HG03039 (cell line): ENCODE measurements at regions not wholly inside any gene's neighbourhood (a gene's known extent, or its start where the extent isn't known, plus 50 kb on each side); places are given as distances from the start of the nearest gene placed in this dataset.
A peak's percentile ranks its signal among the peaks of the same experiment; 100 is the strongest.
"Not testable (repeated sequence)": the region's sequence is repeated elsewhere in the genome, so short reads cannot be mapped to it uniquely, and the experiment has no call there.

Source experiments
- ATAC-seq: cut with Tn5 transposase; IDR thresholded peaks from one replicate; pipeline ENCODE4 v1.9.1; 2021; ENCODE audit warnings: mild to moderate bottlenecking, moderate library complexity; ENCODE audit not compliant: unreplicated experiment

DNA sequence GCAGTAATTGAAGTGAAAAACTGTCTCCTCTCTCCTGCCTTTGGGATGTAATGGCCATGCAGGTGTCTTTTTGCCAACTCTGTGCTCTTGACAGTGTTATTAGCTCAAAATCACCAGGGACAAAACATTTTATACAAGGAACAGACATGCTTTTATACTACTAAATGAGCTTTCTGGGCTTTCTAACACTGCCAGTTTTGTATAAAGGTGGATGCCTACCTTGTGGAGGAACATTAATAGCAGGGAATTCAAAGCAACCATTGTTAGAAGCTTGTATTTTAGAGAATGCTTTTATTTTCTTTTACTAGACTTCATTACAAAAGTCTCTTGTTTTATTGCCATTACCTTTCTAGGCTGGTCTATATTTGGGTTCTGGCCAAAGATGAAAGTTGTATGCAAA, 54.7 kb upstream of the ARSJ start:
- no peak for ATAC-seq

DNA sequence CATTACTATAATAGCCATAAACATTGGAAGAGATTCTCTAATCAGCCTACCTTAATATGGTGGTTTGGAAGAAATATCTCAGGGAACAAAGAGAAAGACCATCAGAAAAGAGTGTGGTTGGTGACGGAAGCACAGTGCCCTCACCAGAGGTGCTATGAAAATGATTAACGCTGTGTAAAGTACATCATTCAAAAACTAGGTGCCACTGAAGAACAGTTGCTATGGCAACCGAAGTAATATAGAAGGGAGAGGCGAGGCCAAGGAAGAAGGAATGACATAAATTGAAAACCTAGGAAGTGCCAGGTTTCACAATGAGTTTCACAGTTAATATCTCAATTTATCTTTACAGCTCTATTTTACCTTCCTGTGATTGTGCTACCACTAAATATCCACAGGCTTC, 57.0 kb upstream of the ARSJ start:
- ATAC-seq, result no peak

DNA sequence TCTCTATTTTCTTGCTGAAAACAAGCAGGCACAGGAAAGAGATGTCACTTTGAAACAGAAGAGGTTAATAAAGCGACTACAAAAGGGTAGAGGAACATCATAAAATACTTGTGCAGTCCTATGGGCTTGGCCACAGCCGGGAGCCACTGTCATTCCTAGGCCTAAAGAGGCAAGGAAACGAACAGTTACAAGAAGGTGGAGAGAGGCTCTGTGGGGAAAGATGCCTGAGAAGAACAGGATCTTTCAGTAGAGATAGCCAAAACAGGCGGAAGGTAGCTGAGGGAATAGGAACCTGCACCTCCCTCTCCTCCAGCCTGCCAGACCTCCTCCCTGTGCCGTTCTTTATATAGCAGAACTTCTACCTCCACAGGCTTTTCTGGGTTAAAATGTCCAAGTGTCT, 57.4 kb upstream of the ARSJ start:
- no peak for ATAC-seq

DNA sequence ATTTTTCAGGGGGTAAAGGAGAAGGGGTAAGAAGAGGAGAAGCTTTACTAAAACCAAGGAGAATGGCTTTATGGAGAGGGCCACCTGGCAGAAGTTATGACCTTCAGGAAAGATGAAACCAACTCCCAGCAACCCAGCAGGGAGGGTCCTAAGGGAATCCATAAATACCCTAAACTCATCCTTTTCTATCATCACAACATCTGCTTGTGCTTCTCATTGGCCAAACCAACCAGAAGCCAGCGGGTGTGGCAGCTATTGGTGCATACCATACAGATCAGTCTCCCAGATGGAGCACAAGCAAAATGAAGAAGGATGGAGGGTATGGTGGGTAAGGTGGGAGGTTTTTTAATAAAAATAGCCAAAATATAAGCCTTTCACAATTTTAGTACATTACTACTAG, 58.5 kb upstream of the ARSJ start:
- no peak for ATAC-seq

DNA sequence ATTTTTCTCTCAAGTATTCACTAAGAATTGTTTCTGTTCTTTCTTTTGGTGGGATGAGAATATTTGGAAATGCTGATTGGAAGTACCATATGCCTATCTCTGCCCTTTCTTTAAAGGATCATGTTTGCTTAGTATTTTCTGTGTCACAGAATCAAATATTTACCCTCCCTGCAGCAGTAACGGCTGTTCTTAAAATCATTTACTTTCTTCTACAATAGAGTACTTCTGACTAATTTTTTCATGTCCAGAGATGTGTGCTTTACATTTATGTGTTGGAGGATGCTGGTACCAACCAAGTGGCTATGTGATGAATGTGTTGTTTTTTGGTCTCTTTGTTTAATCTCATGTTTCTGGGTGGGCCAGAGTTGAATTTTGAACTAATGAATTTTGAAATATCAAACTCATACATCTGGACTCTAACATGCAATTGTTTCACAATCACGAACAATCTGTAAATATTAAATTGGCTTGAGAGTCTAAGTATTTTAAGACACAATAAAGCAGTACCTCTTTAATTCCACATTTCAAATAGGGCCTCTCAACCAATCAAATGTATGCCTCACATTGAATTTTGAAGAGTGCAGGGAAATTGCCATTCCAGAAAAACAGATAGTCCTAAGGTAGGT, 59.4 kb upstream of the ARSJ start:
- no peak for ATAC-seq

DNA sequence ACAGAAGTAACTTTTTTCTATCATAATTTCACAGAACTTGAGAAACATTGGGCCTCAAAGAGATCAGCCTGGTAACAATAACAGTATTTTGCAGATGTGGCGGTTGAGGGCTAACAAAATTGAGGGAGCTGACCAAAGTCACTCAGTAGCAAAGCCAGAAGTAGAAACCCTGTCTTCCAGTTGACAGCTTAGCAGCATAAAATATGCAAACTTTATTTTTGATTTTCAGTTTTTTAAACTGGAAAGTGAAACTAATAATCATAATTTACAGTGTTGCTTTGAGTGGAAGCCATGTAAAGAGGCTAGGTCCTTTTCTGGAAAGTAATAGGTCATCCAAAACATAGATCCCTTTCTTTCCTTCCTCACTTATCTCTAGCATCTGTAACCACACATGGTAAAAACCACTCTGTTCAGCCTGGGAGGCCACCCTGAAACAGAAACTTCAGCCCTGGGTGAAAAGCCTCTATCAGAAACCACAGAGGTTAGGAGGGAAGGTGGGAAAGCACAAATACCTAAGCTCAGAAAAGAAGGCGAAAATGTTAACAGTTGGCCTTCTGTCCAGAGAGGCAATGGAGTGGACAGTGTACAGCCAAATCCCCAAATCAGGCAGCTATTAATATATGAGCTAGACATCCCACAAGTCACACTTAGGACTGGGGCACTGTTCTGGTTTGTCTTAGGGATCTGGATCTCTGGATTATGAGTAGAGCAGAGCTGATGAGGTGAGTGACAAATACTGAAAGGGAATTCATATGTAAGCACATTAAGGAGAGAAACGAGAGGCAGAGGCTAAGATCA, 61.1 kb upstream of the ARSJ start:
- peak; percentile 92 for ATAC-seq

DNA sequence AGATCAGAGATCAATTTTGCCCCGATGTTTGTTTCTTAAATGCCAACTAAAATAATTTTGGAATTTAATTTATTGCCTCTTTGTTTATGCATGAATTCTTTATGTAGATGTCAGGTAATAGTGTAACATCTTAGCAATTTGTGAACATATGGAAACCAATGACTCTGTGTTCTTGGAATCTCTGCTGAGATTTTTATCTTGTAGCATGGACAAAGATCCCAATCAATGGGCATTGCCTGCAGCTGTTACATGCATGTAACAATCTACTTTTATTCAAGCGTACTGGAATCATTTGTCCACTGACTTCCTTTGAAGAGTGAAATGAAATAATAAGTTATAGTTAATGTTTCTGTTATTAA, 61.6 kb upstream of the ARSJ start:
- no peak for ATAC-seq

DNA sequence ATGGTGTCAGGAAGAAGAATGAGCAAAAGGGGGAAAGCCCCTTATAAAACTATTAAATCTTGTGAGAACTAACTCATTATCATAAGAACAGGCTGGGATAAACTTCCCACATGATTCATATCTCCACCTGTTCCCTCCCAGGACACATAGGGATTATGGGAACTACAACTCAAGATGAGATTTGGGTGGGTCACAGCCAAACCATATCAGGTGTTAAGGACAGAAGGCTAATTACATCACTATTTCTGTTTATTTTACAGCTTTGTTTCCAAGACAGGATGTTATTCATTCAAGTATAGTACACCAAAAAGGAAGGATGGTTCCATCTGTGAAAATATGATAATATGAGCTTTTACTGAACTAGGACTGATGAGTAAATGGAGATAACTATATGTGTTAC, 63.7 kb upstream of the ARSJ start:
- no peak for ATAC-seq

DNA sequence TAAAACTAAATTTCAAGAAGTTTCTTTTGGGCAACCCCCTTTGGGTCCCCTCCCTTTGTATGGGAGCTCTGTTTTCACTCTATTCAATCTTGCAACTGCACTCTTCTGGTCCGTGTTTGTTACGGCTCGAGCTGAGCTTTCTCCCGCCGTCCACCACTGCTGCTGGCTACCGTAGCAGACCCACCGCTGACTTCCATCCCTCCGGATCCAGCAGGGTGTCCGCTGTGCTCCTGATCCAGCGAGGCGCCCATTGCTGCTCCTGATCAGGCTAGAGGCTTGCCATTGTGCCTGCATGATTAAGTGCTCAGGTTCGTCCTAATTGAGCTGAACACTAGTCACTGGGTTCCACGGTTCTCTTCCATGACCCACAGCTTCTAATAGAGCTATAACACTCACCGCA, 64.9 kb upstream of the ARSJ start:
- not testable (repeated sequence) for ATAC-seq

DNA sequence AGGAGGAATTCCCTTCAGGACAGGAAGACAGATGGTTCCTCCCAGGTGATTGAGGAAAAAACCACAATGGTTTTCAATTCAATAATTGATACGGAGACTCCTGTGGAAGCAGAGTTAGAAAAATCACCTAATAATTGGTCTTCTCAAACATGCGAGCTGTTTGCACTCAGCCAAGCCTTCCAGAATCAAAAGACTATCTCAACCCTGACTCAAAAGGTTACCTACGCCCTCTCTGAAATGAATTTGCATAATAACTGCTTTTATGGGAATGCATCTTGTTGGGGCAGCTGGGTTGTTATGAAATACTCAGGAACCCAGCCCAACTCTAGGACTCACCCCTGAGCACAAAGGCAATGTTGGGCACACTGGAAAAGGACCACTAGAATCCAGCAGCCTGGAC, 66.9 kb upstream of the ARSJ start:
- no peak for ATAC-seq

DNA sequence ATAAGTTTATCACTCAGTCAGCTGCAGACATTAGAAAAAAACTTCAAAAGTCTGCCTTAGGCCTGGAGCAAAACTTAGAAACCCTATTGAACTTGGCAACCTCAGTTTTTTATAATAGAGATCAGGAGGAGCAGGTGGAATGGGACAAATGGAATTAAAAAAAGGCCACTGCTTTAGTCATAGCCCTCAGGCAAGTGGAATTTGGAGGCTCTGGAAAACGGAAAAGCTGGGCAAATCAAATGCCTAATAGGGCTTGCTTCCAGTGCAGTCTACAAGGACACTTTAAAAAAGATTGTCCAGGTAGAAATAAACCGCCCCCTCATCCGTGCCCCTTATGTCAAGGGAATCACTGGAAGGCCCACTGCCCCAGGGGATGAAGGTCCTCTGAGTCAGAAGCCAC, 68.7 kb upstream of the ARSJ start:
- ATAC-seq, result not testable (repeated sequence)

DNA sequence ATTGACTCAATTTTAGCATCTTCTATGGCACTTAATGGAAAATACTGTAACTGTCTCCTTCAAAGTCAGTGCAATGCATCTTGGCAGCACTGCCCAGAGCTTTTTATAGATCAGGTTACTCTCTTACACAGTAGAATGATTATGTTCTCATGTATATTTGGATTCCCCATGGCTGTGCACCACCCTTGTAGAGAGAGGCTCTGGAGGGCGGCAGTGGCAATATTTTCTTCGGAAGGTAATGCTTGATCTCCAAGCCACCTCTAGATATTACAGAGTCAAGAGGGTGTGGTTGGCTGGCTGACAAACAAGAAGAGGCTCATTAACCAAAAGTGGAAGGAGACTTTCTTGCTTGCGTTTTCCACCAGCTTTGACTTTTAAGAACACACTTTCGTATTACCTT, 72.8 kb upstream of the ARSJ start:
- no peak for ATAC-seq

DNA sequence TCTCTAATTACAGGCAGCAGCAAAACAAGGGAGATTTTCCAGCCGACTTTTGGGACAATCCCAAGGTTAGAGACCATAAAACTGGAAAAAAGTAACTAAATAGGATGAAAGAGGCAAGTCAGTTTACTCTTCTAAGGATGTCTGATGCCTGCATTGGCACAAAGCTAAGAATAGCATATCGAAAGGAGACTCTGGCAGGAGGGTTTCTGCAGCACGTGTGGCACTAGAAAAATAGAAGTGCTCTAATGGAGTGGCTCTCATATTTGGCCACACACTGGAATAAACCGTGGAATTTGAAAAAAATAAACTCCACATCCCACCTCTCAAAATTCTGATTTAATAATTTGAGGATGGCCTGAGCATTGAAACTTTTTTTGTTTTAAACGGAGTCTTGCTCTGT, 77.2 kb upstream of the ARSJ start:
- no peak for ATAC-seq

DNA sequence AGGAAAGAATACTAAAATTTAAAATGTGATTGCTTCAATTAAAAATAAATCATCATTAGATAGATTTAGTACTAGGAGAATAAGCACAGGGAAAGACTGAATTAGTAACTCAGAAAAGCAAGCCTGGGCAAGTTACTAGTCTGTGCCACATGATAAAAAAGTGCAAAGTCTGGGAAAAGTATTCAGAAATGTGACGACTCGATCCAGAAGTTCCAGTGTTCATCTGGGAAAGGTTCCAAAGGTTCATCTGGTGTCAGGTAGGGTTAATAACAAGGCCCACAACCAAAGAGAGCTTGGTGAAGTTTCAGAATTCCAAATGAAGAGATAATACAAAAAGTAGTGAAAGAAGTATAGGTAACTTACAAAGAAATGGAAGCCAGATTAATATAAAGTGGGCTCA, 78.3 kb upstream of the ARSJ start:
- ATAC-seq, result no peak

DNA sequence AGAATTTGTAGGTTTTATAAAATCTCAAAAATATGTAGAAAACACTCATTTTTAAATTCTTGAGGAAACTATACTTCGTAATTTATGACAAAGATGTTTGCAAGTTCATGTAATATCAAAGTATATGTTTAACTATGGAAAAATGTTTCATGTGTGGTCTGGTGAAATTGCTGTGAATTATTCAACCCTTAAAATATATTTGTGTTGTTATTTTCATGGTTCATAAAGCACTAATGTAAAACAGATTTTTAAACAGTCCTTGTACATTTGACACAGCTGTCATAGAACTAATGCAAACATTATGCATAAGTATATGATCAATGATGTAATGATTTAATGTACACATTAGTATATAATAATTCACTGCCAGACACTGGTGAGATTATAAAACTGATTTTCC, 83.1 kb upstream of the ARSJ start:
- ATAC-seq, result no peak

DNA sequence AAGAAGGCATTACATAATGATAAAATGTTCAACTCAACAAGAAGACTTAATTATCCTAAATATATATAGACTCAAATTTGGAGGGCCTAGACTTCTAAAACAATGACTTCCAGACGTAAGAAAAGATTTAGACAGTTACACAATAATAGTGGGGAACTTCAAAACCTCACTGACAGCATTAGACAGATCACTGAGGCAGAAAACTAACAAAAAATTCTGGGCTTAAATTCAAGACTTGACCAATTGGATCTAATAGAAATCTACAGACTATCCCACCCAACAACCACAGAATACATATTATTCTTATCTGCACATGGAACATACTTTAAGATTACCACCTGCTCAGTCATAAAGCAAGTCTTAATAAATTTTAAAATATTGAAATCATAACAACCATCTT, 93.3 kb upstream of the ARSJ start:
- no peak for ATAC-seq

DNA sequence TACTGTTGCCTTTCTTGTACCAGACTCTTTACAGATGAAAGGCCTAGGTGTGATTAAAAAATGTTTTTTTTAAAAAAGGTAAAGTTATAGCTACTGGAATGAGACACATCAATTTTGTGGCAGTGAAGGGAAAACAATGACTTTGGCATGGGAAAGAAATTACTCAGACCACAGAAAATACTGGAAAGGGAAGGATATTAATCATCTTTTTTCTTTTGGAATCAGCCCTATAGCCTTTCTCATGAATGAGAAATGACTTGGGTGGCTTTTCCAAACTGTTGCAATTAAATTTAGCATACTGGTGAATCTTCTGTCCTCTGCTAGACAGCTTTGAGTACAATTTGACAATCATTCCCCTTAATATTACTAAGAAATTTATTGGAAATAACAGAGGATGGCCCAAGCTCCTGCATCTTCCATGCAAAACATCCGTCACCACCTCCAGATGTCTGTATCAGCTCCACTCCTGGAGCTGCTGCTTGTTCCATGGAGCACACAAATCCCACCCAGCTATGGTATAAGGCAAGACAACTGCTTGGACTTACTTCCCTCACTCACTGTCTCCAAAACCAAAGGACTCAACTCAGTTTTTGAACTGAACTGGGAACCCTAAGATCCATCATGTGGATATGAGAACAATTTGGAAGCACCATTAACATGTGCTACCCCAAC, 97.6 kb upstream of the ARSJ start:
- no peak for ATAC-seq

DNA sequence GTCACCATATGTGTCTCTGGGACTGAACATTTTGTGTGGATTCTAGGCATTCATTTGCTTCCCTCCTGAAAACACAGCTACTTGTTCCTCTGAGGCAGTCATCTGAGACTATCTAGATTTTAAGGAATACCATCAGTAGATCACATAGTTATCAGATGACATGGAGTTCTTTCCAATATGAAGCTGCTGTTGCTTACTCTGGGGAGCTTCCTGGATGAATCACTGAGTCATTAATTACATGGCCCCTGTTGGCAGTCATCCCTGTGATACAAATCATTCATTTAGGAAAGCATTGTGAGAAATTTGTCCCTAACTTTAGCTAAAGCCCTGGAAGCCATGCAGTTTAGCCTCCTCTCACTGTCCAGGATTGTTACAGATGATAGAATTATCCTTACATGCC, 98.2 kb upstream of the ARSJ start:
- ATAC-seq, result no peak

DNA sequence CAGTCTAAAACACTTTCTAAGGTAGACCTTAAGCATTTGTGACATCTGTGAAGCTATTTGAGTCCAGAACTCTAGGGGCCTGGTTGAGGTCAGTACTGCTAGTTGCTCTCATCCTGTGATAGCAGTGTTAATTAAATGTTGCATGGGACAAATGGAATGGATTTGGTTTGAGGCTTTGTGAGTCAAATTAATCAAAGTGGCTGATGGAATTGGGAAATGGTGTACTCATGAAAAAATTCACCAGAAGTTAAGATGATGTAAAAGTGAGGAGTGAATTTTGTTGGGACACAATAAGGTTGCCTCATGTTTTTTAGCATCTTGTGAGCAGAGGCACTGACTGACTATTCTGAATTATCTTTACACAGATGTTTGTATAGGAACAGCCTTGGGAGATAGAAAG, 99.2 kb upstream of the ARSJ start:
- no peak for ATAC-seq

DNA sequence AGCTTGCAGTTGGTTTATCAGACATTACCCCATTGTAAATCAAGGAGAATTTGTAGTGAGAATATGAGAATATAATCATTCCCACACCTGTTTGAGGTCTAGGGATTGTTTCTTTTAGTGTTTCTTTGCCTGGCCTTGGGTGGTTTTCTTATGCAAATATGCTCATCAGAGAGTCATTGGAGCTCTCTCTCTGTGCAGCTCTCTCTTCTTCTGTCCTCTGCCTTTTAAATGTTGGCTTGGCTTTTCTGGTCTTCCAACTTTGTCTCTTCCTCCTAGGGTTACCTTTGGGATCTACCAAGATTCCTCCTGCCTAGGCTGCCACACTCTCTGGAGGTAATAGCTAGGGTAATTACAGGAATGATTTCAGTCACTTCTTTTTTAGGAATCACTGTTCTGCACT, 102.3 kb upstream of the ARSJ start:
- ATAC-seq, result no peak

DNA sequence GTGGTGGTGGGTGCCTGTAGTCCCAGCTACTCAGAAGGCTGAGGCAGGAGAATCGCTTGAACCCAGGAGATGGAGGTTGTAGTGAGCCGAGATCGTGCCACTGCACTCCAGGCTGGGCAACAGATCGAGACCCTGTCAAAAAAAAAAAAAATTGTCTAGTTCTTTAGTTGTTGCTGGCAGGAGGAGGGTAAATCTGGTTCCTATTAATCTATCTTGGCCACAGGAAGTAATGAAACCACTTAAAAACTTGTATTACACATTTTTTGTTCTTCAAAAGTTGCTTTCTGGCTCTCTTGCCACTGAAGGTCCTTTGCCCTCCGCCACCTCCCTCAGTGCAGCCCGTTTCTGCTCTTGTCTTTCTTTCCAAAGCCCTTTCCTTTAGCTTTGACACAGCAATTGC, 102.9 kb upstream of the ARSJ start:
- no peak for ATAC-seq

DNA sequence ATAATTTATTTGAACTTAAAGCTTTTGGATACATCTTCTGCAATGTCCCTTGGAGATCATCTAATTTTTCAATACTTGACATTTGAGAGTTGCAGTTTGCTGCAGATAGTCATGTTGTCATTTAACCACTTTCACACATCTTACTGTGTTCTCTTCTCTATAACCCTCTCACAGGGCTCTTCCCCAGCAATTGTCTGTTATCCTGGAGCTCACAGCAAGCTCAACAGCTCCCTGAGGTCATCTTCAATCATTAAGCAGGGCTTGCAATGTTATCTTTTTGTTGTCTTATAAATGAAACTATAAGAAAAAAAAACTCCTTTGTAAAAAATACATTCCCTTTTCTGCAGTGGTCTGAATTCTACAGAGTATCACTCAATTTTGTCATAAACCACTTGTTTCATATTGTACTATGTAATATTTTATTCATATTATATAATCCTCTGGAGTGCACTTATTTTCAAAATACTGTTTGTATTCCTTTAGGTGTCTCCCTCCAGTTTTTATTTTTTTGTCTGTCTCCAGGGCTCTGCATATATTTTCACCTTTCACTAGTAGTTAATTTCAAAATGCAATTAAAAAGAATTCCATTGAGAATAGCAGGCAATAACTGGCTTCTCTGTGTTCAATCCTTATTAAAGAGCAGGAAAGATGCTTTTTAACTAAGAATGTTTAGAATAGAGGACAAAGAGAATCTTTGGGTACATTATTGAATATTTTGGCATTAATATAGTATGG, 106.3 kb upstream of the ARSJ start:
- ATAC-seq, result no peak
